Left lung (tissue), 4 donors: ENCODE measurements at regions not wholly inside any gene's neighbourhood (a gene's known extent, or its start where the extent isn't known, plus 50 kb on each side); places are given as distances from the start of the nearest gene placed in this dataset.

Experiments used
- ATAC-seq: fragments of 200-7000 bp; cut with Tn5 transposase; one replicate; pipeline ENCODE4 v1.9.1; 2020; ENCODE audit warnings: moderate library complexity
- DNase-seq, 4 donors: peaks; one replicate each; pipeline ENCODE4 v3.0.0-alpha.2; 2013 to 2020
- H3K27ac ChIP-seq, 2 donors: fragments of 200-600 bp; sonication (generic) in 1 of 2; one replicate each; pipeline versions ENCODE4 v1.5.0 to v1.8.0; 2020 to 2021
- H3K27me3 ChIP-seq, 2 donors: fragments of 200-600 bp; sonication (generic) in 1 of 2; one replicate each; pipeline versions ENCODE4 v1.5.0 to v1.8.0; 2020 to 2021
- H3K36me3 ChIP-seq, 2 donors: fragments of 200-600 bp; sonication (generic) in 1 of 2; one replicate each; pipeline versions ENCODE4 v1.5.0 to v1.8.0; 2020 to 2021
- H3K4me1 ChIP-seq, 2 donors: fragments of 200-600 bp; one replicate each; pipeline ENCODE4 v1.8.0; 2021
- H3K4me3 ChIP-seq, 2 donors: fragments of 200-600 bp; sonication (generic) in 1 of 2; one replicate each; pipeline versions ENCODE4 v1.5.0 to v1.8.0; 2020 to 2021; ENCODE audit warnings: mild to moderate bottlenecking in 1 of 2
- H3K9me3 ChIP-seq, 2 donors: fragments of 200-600 bp; sonication (generic) in 1 of 2; one replicate each; pipeline versions ENCODE4 v1.5.0 to v1.8.0; 2020 to 2021
- intact Hi-C, 2 donors: fragments of 100-400 bp; cut with DNase I; formaldehyde crosslinking; loops; one replicate each; pipeline versions ENCODE4 v1.11.2 to v1.14.2; 2022
- TF ChIP-seq, protein P1 (sequence below), 2 donors: fragments of 200-600 bp; sonication (generic) in 1 of 2; IDR thresholded peaks; one replicate each; pipeline versions ENCODE4 v1.5.0 to v1.8.0; 2021; ENCODE audit warnings: antibody characterized with exemption in 2 of 2
- donor health status: DM: no; HTN: yes; CAD: no.
- donor health status: DM: no; HTN: no; CAD: no.

- Histone ChIP-seq H3K36me3 (no peaks in the 10 kb centered on the region), H3K27me3 (no peaks in the 10 kb centered on the region), H3K4me3 (no peak overlapping the region), H3K27ac (no peak overlapping the region), H3K9me3 (no peaks in the 10 kb centered on the region), H3K4me1 (no peaks in the 10 kb centered on the region)
- TF ChIP-seq, protein P1, sequence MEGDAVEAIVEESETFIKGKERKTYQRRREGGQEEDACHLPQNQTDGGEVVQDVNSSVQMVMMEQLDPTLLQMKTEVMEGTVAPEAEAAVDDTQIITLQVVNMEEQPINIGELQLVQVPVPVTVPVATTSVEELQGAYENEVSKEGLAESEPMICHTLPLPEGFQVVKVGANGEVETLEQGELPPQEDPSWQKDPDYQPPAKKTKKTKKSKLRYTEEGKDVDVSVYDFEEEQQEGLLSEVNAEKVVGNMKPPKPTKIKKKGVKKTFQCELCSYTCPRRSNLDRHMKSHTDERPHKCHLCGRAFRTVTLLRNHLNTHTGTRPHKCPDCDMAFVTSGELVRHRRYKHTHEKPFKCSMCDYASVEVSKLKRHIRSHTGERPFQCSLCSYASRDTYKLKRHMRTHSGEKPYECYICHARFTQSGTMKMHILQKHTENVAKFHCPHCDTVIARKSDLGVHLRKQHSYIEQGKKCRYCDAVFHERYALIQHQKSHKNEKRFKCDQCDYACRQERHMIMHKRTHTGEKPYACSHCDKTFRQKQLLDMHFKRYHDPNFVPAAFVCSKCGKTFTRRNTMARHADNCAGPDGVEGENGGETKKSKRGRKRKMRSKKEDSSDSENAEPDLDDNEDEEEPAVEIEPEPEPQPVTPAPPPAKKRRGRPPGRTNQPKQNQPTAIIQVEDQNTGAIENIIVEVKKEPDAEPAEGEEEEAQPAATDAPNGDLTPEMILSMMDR (IDR thresholded peaks at IDR 0.05), result no peak
- peak; percentile 73 for ATAC-seq
- intact Hi-C loops, result no loop called here
- DNase-seq, result peak in 1 of 4 donors; percentile 37
These were observed 353.1 kb downstream of the CMPK2 start for GRCh38 chr2:6512589-6512988.

DNA sequence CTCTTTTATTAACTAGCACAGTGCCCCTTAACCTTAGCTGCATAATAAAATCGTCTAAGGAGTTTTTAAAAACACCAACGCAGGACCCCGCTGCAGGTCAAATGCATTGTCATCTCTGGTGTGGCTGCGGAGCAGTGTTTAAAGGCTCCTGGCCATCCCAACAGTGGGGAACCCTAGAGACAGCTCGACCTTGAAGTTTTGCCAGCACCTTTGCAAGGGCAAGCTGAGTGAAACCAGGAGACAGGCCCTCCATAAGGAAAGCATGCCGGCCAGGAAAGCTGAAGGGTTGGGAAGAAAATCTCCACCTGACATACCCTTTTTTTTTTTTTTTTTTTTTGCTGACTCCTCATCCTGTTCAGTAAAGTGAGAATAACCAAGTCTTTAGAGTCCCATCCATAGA lies 349.0 kb downstream of the CMPK2 start:
- ATAC-seq, result no peak

GRCh38 chr2:6518361-6518760 lies 347.3 kb downstream of the CMPK2 start:
- DNase-seq (no peak), ATAC-seq (no peak)
- H3K9me3 ChIP-seq, result no peaks in the 10 kb centered on the region
- TF ChIP-seq, protein P1 (IDR thresholded peaks at IDR 0.05), result no peak
- H3K36me3 ChIP-seq, result no peaks in the 10 kb centered on the region
- intact Hi-C loops, result no loop called here
- H3K4me3 ChIP-seq, result no peak overlapping the region
- H3K27me3 ChIP-seq, result no peaks in the 10 kb centered on the region
- no peaks in the 10 kb centered on the region for H3K4me1 ChIP-seq
- no peak overlapping the region for H3K27ac ChIP-seq

More for the DNA sequence above, 349.0 kb downstream of the CMPK2 start:
- Histone ChIP-seq H3K27ac (no peak overlapping the region), H3K36me3 (no peaks in the 10 kb centered on the region), H3K4me1 (no peaks in the 10 kb centered on the region), H3K9me3 (no peaks in the 10 kb centered on the region), H3K27me3 (no peaks in the 10 kb centered on the region), H3K4me3 (no peak overlapping the region)
- intact Hi-C loops, result no loop called here
- DNase-seq, result no peak
- TF ChIP-seq, protein P1 (IDR thresholded peaks at IDR 0.05), result no peak

GRCh38 chr2:6523476-6523875 lies 342.2 kb downstream of the CMPK2 start:
- Histone ChIP-seq H3K4me1 (no peaks in the 10 kb centered on the region), H3K27ac (no peak overlapping the region), H3K4me3 (no peak overlapping the region), H3K36me3 (no peaks in the 10 kb centered on the region), H3K27me3 (no peaks in the 10 kb centered on the region), H3K9me3 (no peaks in the 10 kb centered on the region)
- DNase-seq (no peak), ATAC-seq (no peak)
- intact Hi-C loops, result no loop called here
- TF ChIP-seq, protein P1 (IDR thresholded peaks at IDR 0.05), result no peak

- TF ChIP-seq, protein P1 (IDR thresholded peaks at IDR 0.05), result no peak
- DNase-seq, result no peak
- no peaks in the 10 kb centered on the region for H3K27me3 ChIP-seq
- H3K36me3 ChIP-seq, result no peaks in the 10 kb centered on the region
- H3K27ac ChIP-seq, result no peak overlapping the region
- H3K4me1 ChIP-seq, result no peaks in the 10 kb centered on the region
- H3K9me3 ChIP-seq, result no peaks in the 10 kb centered on the region
- no peak overlapping the region for H3K4me3 ChIP-seq
- ATAC-seq, result no peak
- intact Hi-C loops, result no loop called here
These were observed 340.8 kb downstream of the CMPK2 start for GRCh38 chr2:6524691-6525474.
